GM21737 (cell line): ENCODE measurements at regions not wholly inside any gene's neighbourhood (a gene's known extent, or its start where the extent isn't known, plus 50 kb on each side); places are given as distances from the start of the nearest gene placed in this dataset.

Experiments used
- ATAC-seq: cut with Tn5 transposase; IDR thresholded peaks from one replicate; pipeline ENCODE4 v1.9.1; 2021; ENCODE audit warnings: mild to moderate bottlenecking, moderate library complexity; ENCODE audit not compliant: unreplicated experiment

DNA sequence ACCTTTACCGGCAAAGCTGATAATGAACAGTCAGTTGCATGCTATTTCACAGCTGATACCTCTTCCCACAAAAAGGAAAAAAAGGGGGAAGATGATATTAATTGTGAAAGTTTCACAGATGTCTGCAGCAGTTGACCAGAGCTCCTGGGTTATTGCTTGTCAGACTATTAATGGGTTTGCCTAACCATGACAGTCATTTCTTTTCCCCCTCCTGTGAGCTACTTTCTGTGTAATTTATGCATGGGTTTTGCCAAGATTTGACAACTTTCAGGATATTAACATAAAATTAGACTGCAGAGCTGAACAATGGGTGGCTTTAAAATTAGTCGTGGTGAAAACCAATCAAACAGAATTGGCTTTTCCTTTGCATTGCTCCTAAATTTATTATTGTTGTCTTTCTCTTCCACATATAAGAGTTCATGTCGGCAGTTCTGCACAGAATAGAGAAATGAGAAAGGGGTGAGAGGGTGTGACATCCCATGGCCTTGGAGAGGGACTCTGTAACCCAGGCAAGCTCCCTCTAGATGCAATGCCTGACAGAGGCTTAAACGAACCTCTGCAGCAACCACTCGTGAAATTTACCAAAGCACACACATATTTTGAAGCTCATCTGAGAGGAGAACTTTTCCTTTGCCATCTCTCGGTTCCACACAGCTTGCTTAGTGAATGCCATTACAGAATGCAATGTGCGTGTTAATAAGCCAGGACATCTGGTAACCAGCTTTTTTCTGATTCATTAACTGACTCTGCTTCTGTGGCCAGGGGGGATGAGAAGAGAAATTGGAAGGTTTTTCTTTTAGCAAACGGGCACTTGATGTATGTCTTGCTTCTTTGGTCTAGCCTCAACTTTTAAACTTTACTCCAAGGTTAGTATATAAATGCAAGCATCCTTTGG, 82.2 kb upstream of the ITGA4 start:
- peak; percentile 69 for ATAC-seq

DNA sequence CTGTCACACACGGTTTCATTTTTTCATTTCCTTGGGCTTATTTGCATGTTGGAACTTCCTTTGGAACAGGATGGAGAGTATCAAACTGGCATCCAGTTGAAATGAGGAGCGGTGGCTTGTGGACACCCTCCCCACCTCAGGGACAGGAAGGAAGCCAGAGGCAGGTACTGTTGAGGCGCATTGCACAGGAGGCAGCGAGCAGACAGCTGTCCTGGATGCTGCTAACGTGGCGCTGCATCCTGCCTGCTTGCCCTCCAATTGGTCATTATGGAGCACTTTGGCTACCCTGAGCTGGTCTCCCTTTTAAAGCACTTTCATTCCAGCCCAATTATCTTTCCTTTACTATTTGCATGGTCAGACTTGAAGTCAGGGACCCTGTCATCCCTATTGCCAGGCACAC, 80.7 kb upstream of the ITGA4 start:
- ATAC-seq: no peak

DNA sequence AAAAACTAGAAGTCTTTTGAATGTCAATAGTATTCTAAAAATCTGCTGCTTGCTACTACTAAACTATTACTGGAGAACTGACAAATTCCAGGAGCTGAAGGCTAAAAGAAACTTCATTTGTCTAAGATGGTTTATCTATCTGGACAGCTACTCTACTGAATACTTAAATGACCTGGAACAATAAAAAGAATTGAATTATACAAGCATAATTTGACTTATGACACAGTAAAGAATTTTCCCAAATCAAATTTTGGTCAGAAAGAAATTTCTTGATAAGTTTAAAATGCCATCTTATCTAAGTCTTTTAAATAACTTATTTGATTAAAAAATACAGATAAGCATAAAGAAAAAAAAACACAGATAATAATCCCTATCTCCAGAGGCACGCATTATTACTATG, 80.2 kb upstream of the ITGA4 start:
- no peak for ATAC-seq

DNA sequence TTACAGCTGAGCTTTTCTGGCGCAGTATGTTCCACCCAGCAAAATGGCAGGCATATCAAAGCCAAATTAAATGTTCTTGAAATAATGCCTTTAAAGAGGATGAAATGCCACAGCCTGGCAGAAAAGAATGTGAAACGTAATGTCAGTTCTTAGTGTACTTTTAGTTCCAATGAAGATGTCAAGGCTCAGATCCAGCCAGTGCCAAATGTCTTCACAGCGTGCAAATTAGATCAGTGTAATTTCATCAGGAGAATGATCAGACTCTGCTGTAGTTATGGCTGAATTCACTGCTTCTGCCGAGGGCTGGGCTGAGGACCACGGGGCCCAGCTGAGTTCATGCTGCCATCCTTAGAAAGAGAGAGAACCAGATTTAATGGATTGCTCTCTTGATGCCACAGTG, 78.7 kb upstream of the ITGA4 start:
- ATAC-seq: no peak

DNA sequence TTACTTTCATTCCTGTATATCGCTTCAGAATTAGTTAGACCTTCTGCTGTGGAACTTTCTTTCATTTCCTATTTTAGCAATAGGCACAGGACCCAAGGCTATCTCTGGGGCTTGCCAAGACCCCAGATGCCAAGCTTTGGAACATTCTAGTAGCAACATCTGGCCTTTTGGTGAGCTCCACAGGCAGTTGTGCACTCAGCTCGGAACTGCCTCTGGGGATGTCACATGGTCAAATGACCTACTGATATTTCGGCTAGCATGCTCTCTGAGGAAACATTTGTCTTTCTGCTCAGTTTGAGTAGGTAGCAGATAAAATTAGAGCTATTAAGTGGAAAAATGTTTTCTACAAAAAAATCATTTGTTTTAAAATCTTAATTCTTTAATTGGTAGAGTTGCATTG, 76.6 kb upstream of the ITGA4 start:
- ATAC-seq: no peak

DNA sequence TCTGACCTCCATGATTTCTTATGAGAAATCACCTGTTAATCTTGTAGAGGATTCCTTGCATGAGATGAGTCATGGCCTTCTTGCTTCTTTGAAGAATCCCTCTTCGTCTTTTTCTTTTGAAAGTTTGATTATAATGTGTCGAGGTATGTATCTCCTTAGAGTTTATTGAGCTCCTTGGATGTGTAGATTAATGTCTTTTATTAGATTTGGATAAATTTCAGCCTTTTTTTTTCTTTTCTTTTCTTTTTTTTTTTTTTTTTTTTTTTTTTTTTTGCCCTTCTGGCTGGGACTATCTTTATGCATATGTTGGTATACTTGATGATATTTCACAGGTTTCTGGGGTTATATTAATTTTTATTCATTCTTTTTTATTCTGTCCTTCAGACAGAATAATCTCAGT, 72.3 kb upstream of the ITGA4 start:
- no peak for ATAC-seq

DNA sequence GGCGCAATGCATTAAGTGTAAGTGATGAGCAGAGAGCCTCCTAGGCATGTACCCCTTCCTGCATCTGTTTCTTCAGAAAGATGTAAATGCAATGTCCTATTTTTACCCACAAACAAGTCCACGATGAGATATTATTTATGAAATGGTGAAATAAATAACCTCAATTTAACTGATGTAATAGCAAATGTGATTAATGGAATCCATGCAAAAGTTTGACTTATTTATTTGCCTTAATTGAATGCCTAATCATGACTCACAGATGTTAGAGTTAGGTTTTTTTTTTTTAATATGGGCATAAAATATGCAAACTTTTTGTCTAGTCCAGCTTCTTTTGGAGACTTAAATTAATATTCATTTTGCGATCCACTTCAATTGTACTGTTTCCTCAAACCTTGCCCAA, 67.7 kb upstream of the ITGA4 start:
- no peak for ATAC-seq

DNA sequence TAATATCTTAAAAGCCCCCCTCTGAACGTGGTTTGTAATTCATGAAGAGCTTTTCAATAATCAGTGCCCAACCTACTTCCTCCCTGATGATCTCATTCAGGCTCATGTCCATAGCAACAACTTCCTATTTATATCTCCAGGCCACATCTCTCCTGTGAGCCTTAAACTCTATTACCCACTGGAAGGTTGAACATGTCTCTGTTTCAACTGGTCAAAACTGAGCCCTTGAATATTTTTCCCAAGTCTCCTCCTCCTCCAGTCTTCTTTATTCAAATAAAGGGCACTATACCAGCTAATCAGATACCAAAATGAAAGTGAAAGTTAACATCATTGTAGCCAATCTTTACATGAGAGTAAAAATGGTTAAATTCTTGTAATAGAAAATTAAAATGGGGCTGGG, 63.7 kb upstream of the ITGA4 start:
- ATAC-seq: no peak

DNA sequence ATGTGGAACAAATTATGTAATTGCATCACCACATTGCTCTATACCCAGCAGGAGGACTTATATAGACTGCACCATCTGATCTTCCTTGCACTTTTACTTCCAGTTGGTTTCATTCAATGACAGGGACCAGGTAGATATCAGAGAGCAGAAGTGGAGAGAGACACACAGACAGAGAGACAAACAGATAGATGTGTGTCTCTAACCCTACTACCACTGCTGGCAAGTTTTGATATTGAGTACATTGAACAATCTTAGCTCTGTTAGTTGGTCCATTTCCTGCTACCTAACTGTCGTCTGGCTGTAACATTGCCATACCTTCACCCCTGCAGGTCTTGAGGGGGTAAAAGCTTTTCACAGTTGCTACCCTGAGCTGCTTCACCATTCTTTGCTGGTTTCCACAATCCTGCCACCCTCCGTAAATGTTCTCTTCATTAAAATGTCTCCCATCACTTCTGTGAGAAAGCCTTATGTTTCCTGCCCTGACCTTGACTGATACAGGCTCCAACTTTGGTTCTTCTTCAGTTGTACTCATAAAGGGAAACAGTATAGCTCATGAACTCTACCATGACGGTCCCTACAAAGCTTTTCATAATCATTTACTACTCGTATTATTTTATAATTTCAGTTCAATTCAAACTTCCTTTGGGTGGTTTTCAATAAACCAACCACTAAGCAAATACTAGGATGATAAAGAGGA, 62.3 kb upstream of the ITGA4 start:
- ATAC-seq: no peak

DNA sequence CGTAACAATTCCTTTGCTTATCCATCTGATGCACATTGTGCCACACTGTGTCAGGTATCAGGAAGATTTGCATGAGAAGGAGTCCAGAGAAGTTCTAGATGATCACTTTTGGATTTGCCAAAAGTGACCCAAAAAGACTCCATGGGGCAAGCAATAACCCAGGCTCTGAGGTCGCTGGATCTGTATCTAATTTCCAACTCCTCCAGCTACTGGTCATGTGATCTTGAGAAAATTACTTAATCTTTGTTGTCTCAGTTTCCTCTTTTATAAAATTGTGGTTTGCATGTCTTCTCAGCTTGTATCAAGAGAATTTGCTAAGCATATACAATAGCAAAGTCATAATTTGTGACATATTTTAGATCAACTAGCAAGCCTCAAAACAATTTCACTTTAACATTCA, 61.3 kb upstream of the ITGA4 start:
- no peak for ATAC-seq

DNA sequence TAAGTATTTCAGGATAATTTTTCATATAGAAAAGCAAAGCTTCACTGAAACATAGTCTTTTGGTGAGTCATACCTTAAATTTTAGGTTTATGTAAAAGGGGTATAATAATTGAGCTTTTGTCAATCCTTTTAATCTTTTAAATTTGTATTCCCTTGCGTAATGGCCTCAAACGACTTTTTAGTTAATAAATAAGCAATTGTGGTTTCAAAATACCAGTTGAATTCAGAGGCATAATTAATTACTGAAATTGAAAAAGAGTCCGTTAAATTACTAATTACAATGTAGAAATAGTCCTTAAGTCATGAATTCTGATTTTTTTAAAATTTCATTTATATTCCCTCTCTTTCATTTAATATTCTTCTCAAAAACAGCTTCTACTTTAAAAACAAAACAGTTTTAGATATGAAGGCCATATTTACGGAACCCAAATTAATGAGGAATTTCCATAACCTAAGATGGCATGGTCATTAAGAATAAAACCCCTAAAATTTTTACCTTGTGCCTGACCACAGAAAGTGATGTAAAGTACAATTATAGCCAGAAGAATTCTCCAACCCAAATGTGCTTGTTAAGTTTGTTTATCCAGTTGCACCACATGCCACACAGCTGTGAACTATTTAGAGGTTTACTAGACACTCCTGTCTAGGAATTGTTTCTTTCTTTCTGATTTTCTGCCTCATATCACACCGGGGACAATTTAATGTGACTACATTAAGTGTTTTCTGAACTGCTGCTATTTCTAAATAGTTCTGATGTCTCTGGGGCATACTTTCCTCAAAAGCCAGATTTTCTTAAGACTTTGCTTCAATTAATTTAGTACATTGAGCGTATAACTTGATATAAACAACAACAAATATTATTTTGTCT, 60.7 kb upstream of the ITGA4 start:
- no peak for ATAC-seq

DNA sequence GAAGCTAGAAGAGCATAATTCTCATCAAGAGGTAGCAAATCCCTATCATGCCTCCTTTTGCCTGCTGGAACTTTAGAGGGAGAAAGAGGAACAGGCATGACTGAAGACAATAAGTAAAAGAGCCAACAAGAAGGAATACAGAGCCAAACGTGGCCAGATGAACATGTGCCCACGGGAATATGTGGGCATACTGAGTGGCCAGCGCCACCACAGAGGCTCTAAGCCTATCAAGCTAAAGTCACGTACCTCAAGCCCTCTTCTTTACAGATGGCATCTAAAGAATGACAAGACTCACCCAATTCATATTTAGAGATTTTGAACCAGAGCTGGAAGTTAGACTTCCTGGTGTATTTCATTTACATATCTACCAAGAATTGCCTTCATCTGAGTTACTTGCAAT, 59.9 kb upstream of the ITGA4 start:
- no peak for ATAC-seq

DNA sequence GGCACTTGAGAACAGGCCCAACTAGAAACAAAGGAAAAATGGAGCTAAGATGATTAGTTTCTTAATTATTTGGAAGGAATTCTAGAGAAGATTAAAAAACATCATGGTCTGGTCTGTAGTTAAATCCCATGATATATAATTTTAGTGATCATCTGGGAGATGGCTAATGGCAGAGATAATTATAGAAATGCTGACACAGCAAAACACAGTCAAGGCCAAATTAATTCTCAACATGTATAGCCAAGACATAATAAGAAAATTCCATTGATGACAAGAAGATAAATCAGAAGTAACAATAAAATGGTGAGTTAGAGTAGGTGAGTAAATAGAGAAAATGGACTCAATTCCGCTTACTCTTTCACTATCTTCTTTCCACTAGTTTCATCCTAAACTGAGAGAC, 59.2 kb upstream of the ITGA4 start:
- ATAC-seq: no peak

DNA sequence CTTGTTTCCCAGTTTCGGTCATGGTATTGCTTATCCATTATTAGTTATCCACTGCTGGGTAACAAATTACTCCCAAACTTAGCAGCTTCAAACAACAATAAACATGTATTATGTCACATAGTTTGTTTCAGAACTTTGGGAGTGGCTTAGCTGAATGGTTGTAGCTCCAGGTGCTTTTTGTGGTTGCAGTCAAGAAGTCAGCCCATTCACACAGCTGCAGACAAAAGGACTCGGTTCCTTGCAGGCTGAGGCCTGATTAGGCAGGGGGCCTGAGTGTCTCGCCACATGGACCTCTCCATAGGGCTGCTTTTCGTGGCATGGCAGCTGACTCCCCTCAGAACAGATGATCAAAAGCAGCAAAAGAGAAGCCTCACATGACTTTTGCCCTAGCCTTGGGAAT, 58.2 kb upstream of the ITGA4 start:
- ATAC-seq: no peak

DNA sequence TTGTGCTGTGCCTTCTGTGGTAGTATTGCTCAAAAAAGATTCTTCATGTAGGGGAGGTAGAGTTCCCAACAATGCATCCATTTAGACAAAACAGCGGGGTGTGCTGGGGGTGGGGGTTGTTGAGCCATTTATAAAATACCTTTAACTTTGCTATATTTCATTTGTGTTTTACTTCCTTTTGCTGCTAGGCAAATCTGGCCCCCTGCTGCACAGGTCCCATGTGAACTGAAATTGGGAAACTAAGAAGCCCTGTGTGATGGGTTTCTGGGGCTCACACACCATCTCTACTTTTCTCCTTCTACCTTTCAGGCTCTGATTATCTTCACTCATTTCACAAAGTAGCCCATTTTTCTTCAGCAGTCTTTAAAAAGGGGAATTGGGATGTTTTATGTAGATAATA, 52.7 kb upstream of the ITGA4 start:
- no peak for ATAC-seq

DNA sequence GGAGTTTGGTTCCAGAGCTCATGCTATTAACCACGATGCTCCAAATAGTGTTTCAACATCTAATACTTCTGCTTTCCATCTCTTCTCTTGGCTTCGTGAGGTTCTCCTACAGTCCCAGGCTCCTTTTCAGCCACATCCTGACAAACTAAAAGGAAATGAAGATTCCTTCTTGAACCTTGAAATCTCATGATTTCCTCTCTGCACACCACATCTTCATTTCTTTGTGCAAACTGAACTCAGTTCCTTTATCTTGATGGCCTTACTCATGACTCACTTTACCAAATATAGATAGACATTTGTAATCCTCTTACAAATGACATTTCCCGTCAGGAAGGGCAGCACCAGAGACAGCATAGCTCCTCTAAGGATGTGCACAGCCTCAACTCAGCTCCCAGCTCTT, 50.0 kb upstream of the ITGA4 start:
- no peak for ATAC-seq
